ENCODE measurements at regions not wholly inside any gene's neighbourhood (a gene's known extent, or its start where the extent isn't known, plus 50 kb on each side); places are given as distances from the start of the nearest gene placed in this dataset.
A peak's percentile ranks its signal among the peaks of the same experiment; 100 is the strongest.

- DNase-seq: no peak
Measured at GRCh38 chr13:100933841-100934240, 259.2 kb upstream of the TMTC4 start.

- DNase-seq: no peak
Measured at GRCh38 chr13:100922599-100922998, 248.0 kb upstream of the TMTC4 start.

GRCh38 chr13:100921139-100921538, 246.5 kb upstream of the TMTC4 start:
- DNase-seq: no peak

GRCh38 chr13:100917011-100917410, 242.4 kb upstream of the TMTC4 start:
- DNase-seq: no peak

- DNase-seq: no peak
Measured at GRCh38 chr13:100913143-100913542, 238.5 kb upstream of the TMTC4 start.

GRCh38 chr13:100904293-100904976, 229.8 kb upstream of the TMTC4 start:
- no peak for DNase-seq

- DNase-seq: no peak
Measured at GRCh38 chr13:100899720-100900316, 225.2 kb upstream of the TMTC4 start.

GRCh38 chr13:100898431-100898830, 223.8 kb upstream of the TMTC4 start:
- DNase-seq: no peak

- DNase-seq: no peak
Measured at GRCh38 chr13:100895651-100896050, 221.1 kb upstream of the TMTC4 start.

- DNase-seq: no peak
Measured at GRCh38 chr13:100892981-100893380, 218.4 kb upstream of the TMTC4 start.

- no peak for DNase-seq
Measured at GRCh38 chr13:100890645-100891044, 216.1 kb upstream of the TMTC4 start.

GRCh38 chr13:100887729-100888151, 213.1 kb upstream of the TMTC4 start:
- DNase-seq: no peak

- DNase-seq: no peak
Measured at GRCh38 chr13:100883453-100883852, 208.9 kb upstream of the TMTC4 start.

GRCh38 chr13:100881291-100881864, 206.8 kb upstream of the TMTC4 start:
- DNase-seq: no peak

GRCh38 chr13:100880166-100880565, 205.6 kb upstream of the TMTC4 start:
- no peak for DNase-seq

GRCh38 chr13:100879255-100879654, 204.7 kb upstream of the TMTC4 start:
- DNase-seq: no peak

- no peak for DNase-seq
Measured at GRCh38 chr13:100876044-100876403, 201.4 kb upstream of the TMTC4 start.

GRCh38 chr13:100875392-100876043, 200.9 kb upstream of the TMTC4 start:
- DNase-seq: peak in 1 of 5 donors; percentile 51

GRCh38 chr13:100872761-100873160, 198.2 kb upstream of the TMTC4 start:
- DNase-seq: no peak

GRCh38 chr13:100870898-100871297, 196.3 kb upstream of the TMTC4 start:
- DNase-seq: no peak

GRCh38 chr13:100860866-100861265, 186.3 kb upstream of the TMTC4 start:
- DNase-seq: no peak

GRCh38 chr13:100859861-100860260, 185.3 kb upstream of the TMTC4 start:
- DNase-seq: no peak

GRCh38 chr13:100855151-100855550, 180.6 kb upstream of the TMTC4 start:
- no peak for DNase-seq

GRCh38 chr13:100854006-100854405, 179.4 kb upstream of the TMTC4 start:
- DNase-seq: no peak

Measured in T-helper 1 cell (primary cell).